SIG-M5 (cell line): ENCODE measurements at regions not wholly inside any gene's neighbourhood (a gene's known extent, or its start where the extent isn't known, plus 50 kb on each side); places are given as distances from the start of the nearest gene placed in this dataset.

ENCODE experiments used
- DNase-seq: peaks from one replicate; lab custom pipeline; 2025; lab: John Stamatoyannopoulos, UW

- DNase-seq, result no peak
Measured at GRCh38 chr2:9772035-9772998, 71.0 kb upstream of the TAF1B start.

- DNase-seq, result no peak
Measured at GRCh38 chr2:9772999-9773902, 70.0 kb upstream of the TAF1B start.

GRCh38 chr2:9773903-9774239, 69.4 kb upstream of the TAF1B start:
- DNase-seq, result no peak

GRCh38 chr2:9774266-9774665, 69.0 kb upstream of the TAF1B start:
- DNase-seq, result no peak

GRCh38 chr2:9775351-9775750, 67.9 kb upstream of the TAF1B start:
- no peak for DNase-seq

- no peak for DNase-seq
Measured at GRCh38 chr2:9775999-9776712, 67.1 kb upstream of the TAF1B start.

- no peak for DNase-seq
Measured at GRCh38 chr2:9777081-9777480, 66.2 kb upstream of the TAF1B start.

- no peak for DNase-seq
Measured at GRCh38 chr2:9778012-9778411, 65.3 kb upstream of the TAF1B start.

GRCh38 chr2:9778471-9779316, 64.6 kb upstream of the TAF1B start:
- DNase-seq, result no peak

GRCh38 chr2:9779596-9780264, 63.5 kb upstream of the TAF1B start:
- DNase-seq, result no peak

- DNase-seq, result no peak
Measured at GRCh38 chr2:9780368-9781130, 62.7 kb upstream of the TAF1B start.

- no peak for DNase-seq
Measured at GRCh38 chr2:9781252-9781651, 62.0 kb upstream of the TAF1B start.

- no peak for DNase-seq
Measured at GRCh38 chr2:9782197-9782719, 61.0 kb upstream of the TAF1B start.

- no peak for DNase-seq
Measured at GRCh38 chr2:9789371-9789770, 53.9 kb upstream of the TAF1B start.

GRCh38 chr2:9790702-9791225, 52.5 kb upstream of the TAF1B start:
- DNase-seq, result no peak

GRCh38 chr2:9791711-9792110, 51.6 kb upstream of the TAF1B start:
- DNase-seq, result no peak

- DNase-seq, result no peak
Measured at GRCh38 chr2:9793156-9793917, 49.9 kb upstream of the TAF1B start.
